SJSA1 (cell line): ENCODE measurements at regions not wholly inside any gene's neighbourhood (a gene's known extent, or its start where the extent isn't known, plus 50 kb on each side); places are given as distances from the start of the nearest gene placed in this dataset.

Source experiments
- DNase-seq, 2 experiments: peaks; one replicate each; pipeline ENCODE4 v3.0.0-alpha.2; 2015 to 2020; ENCODE audit warnings: low spot score in 2 of 2, low read depth in 1 of 2
- H3K27ac ChIP-seq: fragments of 250-450 bp; sonication (Bioruptor Pico); 2 replicates; pipeline ENCODE4 v1.5.1; 2020; ENCODE audit warnings: mild to moderate bottlenecking, moderate library complexity
- H3K27me3 ChIP-seq: fragments of 250-450 bp; sonication (Bioruptor Pico); replicated peaks from 2 replicates; pipeline ENCODE4 v1.5.1; 2020; ENCODE audit warnings: mild to moderate bottlenecking, moderate library complexity
- H3K36me3 ChIP-seq: fragments of 250-450 bp; sonication (Bioruptor Pico); 2 replicates; pipeline ENCODE4 v1.5.1; 2020; ENCODE audit warnings: mild to moderate bottlenecking
- H3K4me1 ChIP-seq: fragments of 250-450 bp; sonication (Bioruptor Pico); replicated peaks from 2 replicates; pipeline ENCODE4 v1.6.1; 2021; ENCODE audit warnings: mild to moderate bottlenecking
- H3K4me3 ChIP-seq: fragments of 250-450 bp; sonication (Bioruptor Pico); 2 replicates; pipeline ENCODE4 v1.5.1; 2020; ENCODE audit warnings: mild to moderate bottlenecking
- H3K9me3 ChIP-seq: fragments of 250-450 bp; sonication (Bioruptor Pico); replicated peaks from 2 replicates; pipeline ENCODE4 v1.5.1; 2020; ENCODE audit warnings: mild to moderate bottlenecking

DNA sequence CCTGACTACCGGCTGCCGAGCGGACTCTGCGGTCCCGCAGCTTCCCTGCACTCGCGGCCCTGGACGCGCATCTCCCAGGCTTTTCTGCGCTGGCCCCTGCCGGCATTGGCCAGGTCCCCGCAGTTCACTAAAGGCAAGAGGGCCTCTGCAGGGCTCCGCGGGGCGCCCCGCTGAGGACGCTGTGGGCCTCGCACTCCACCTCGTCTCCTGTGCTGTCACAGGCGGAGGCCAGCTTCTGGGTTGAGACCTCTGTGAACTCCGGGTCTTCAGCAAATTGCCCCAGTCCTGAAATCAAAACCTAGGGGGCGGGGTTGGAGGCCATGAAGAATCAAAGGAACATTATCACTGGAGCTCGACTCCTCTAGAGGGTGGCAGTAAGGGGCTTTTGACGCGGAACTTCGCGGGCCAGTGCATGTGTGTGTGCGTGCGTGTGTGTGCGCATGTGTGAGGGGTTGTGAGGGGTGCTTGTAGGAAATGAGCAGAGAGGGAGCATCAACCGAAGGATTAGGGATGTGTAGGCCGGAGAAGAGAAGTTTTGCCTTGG lies 68.5 kb upstream of the CAPRIN2 start:
- H3K4me3 ChIP-seq, result no peak overlapping the region
- no peak overlapping the region for H3K27ac ChIP-seq
- H3K4me1 ChIP-seq, result 0 out of 2 replicates have a peak, but pooled peaks cover 3% of the 10 kb centered on the region
- DNase-seq, result no peak
- H3K36me3 ChIP-seq, result no peaks in the 10 kb centered on the region
- no peaks in the 10 kb centered on the region for H3K9me3 ChIP-seq
- no peaks in the 10 kb centered on the region; the same call in 1 of the 2 replicates for H3K27me3 ChIP-seq

DNA sequence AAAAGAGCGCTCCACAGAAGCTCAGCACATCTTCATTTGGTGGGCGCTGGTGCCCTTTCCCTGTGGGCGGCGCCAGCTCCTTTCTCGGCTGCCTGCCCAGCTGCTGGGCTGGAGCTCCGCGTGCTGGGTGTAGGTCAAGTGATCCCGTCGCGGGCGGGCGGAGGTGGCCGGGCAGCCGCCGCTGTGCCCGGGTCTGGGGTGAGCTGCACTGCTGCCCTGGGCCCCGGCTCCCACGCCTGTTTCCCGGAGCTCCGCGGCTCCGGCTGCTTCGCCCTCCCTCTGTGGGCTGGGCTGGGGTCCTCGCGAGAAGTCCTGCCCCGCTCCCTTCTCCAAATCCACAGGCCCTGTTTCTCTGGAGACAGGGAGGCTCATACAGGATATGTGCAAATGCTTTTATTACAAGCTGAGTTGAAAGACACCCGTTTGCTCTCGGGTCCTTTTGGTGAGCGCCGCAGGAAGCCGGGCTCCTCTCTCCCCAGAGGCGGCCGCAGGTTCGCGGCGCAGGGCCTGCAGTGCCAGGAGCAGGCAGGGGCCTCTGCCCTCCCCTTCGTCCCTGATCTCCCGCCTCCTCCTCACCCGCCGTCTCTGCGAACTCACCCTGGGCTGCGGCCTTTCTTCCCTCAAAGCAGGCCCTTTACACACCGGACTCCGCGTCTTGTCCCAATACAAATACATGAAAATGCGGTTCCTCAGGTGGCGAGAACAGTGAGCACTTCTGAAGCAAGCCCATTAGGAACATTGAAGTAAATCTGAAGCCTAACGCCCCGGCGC lies 67.8 kb upstream of the CAPRIN2 start:
- Histone ChIP-seq H3K27me3 (no peaks in the 10 kb centered on the region; the same call in 1 of the 2 replicates), H3K4me3 (no peak overlapping the region), H3K4me1 (0 out of 2 replicates have a peak, but pooled peaks cover 3% of the 10 kb centered on the region), H3K36me3 (no peaks in the 10 kb centered on the region), H3K9me3 (no peaks in the 10 kb centered on the region), H3K27ac (no peak overlapping the region)
- DNase-seq, result peak; percentile 40 to 52

DNA sequence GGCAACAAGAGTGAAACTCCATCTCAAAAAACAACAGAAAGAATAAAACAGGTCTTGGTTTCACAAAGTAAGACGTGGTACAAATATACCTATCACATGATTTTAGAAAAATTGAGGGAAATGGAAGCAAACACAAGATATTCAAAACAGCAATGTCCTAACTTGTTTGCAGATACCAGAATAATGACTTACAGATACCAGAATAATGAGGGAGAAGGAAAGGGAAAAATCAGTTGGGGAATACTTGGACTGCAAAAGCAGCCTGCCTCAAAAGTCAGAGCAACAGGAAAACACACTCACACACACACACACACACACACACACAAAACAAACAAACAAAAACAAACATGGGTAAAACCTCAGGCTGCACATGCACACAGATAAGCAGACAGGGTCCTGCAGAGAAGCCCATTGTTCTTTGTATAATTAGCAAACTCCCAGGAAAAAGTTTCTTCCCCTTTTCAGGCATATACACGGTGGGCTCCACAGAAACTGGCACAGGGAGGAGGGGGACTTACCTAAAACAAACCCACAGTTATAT lies 65.7 kb upstream of the CAPRIN2 start:
- 0 out of 2 replicates have a peak, but pooled peaks cover 3% of the 10 kb centered on the region for H3K4me1 ChIP-seq
- peak in 1 of 2 experiments; percentile 11 for DNase-seq
- H3K27ac ChIP-seq, result no peak overlapping the region
- H3K9me3 ChIP-seq, result no peaks in the 10 kb centered on the region
- no peaks in the 10 kb centered on the region; the same call in 1 of the 2 replicates for H3K27me3 ChIP-seq
- H3K36me3 ChIP-seq, result no peaks in the 10 kb centered on the region
- no peak overlapping the region for H3K4me3 ChIP-seq

DNA sequence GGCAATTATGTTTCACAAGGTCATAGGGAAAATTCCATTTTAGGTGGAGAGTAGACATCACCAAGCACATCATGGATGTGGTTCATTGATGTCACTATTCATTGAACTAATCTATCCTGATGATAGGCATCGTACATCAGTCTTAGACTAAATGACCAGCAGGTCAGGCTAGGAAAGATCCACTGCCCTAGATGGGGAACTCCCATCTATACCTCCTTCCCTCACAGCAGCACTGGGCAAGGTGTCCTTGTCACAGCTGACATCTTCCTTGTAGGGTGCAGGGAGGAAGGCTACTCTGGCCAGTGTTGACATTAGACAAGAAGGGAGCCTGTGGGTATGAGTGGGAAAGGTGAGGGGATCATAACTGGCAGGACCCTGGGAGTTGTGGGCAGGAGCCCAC lies 63.8 kb upstream of the CAPRIN2 start:
- Histone ChIP-seq H3K4me1 (0 out of 2 replicates have a peak, but pooled peaks cover 3% of the 10 kb centered on the region), H3K27ac (no peak overlapping the region), H3K36me3 (no peaks in the 10 kb centered on the region), H3K27me3 (no peaks in the 10 kb centered on the region; the same call in 1 of the 2 replicates), H3K4me3 (no peak overlapping the region), H3K9me3 (no peaks in the 10 kb centered on the region)
- no peak for DNase-seq

DNA sequence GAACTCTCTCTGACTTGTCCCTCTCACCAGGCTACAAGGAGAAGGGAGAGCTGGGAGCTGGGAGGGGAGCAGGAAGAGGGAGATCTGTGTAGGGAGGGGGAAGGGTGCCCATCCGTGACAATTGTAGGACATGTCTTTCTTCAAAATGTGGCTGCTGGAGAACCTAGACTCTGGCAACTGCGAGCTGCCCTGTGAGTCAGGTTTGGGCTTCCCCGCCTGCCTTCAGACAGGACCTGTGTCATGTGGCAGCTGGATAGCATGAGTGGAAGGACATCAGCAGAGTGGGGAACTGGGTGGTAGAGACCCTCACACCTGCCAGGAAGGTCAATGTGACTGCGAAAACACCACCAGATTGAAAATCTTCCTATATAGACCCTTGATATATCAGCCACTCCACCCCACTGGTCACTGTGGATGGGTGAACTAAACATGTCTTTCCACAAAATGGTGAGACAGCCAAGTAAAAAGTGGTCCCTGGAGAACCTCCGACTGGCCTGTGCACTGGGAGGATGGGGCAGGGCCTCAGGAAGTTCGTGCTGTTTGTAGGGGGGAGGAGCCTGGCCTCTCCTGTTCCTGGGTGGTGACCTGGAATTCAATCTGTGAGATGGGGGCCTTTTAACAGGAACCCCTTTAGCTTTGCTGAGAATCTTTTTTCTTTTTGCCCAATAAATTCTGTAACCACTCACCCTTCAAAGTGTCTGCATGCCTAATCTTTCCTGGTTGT lies 62.2 kb upstream of the CAPRIN2 start:
- Histone ChIP-seq H3K9me3 (no peaks in the 10 kb centered on the region), H3K4me3 (no peak overlapping the region), H3K27me3 (no peaks in the 10 kb centered on the region; the same call in 1 of the 2 replicates), H3K4me1 (0 out of 2 replicates have a peak, but pooled peaks cover 3% of the 10 kb centered on the region), H3K36me3 (no peaks in the 10 kb centered on the region), H3K27ac (no peak overlapping the region)
- no peak for DNase-seq

DNA sequence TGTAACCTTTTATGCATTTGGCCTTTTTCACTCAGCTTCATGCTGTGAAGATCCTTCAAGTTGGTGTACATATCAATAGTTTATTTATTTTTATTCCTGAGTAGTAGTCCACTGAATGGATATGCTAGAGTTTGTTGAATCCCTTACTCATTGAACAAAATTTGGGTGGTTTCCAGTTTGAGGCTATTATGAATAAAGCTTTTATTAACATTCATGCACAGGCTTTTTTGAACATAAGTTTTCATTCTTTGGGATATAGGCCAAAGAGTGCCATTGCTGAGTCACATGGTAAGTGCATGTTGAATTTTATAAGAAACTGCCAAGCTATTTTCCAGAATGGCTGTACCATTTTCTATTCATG lies 59.5 kb upstream of the CAPRIN2 start:
- no peaks in the 10 kb centered on the region for H3K27me3 ChIP-seq
- H3K4me3 ChIP-seq, result no peak overlapping the region
- H3K9me3 ChIP-seq, result no peaks in the 10 kb centered on the region
- H3K36me3 ChIP-seq, result no peaks in the 10 kb centered on the region
- no peaks in the 10 kb centered on the region for H3K4me1 ChIP-seq
- no peak for DNase-seq
- H3K27ac ChIP-seq, result no peak overlapping the region

DNA sequence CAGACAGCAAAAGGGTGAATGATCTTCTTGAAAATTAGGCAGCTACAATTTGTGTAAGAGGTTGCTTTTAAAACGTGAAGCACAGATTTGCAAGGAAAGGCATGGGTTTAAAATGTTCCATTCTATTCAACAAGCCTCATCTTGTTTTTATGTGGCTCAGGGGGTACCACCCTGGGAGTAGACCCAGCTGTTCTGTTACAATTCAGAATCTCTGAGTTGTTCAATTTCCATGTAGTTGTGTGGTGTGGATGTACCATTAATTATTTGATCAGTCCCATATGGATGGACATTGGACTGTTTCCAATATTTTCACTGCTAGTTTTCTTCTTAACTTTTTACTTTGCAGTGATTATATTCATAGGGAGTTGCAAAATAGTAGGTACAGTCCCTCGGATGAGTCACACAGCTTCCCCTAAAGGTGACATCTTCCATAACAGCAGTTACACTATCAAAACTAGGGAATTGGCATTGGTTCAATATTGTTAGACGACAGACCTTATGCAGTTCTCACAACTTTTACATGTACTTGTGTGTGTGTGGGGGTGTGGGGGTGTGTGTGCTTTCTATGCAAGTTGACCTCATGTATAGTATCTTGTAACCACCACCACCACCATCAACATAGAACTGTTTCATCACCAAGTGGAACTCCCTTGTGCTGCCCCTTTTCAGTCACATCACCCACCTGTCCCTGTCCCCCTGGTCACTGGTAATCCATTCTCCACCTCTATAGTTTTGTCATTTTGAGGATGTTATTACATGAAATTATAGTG lies 59.0 kb upstream of the CAPRIN2 start:
- no peak for DNase-seq
- Histone ChIP-seq H3K27me3 (no peaks in the 10 kb centered on the region), H3K9me3 (no peaks in the 10 kb centered on the region), H3K27ac (no peak overlapping the region), H3K4me3 (no peak overlapping the region), H3K36me3 (no peaks in the 10 kb centered on the region), H3K4me1 (no peaks in the 10 kb centered on the region)

DNA sequence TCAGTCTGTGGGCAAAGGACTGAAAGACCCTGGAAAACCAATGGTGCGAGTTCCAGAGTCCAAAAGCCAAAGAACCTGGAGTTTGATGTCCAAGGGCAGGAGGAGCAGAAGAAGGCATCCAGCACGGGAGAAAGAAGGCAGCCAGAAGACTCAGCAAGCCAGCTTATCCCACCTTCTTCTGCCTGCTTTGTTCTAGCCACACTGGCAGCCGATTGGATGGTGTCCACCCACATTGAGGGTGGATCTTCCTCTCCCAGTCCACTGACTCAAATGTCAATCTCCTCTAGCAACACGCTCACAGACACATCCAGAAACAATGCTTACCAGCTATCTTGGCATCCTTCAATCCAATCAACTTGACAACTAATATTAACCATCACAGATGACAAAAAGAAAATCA lies 57.2 kb upstream of the CAPRIN2 start:
- no peaks in the 10 kb centered on the region for H3K36me3 ChIP-seq
- no peak overlapping the region for H3K4me3 ChIP-seq
- H3K9me3 ChIP-seq, result no peaks in the 10 kb centered on the region
- H3K4me1 ChIP-seq, result no peaks in the 10 kb centered on the region
- no peak for DNase-seq
- H3K27me3 ChIP-seq, result no peaks in the 10 kb centered on the region
- no peak overlapping the region for H3K27ac ChIP-seq

DNA sequence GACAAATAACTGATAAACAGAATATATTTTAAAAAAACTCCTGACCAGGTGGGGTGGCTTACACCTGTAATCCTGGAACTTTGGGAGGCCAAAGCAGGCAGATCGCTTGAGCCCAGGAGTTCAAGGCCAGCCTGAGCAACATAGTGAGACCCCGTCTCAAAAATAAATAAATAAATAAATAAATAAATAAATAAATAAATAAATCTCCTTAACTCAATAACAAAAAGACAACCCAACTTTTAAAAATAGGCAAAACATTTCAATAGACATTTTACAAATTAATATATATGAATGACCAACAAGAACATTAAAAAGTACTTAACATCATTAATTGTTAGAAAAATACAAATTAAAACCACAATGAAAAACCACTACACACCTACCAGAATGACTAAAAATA lies 56.2 kb upstream of the CAPRIN2 start:
- no peak overlapping the region for H3K27ac ChIP-seq
- no peaks in the 10 kb centered on the region for H3K9me3 ChIP-seq
- H3K36me3 ChIP-seq, result no peaks in the 10 kb centered on the region
- no peaks in the 10 kb centered on the region for H3K4me1 ChIP-seq
- H3K27me3 ChIP-seq, result no peaks in the 10 kb centered on the region
- no peak for DNase-seq
- H3K4me3 ChIP-seq, result no peak overlapping the region

DNA sequence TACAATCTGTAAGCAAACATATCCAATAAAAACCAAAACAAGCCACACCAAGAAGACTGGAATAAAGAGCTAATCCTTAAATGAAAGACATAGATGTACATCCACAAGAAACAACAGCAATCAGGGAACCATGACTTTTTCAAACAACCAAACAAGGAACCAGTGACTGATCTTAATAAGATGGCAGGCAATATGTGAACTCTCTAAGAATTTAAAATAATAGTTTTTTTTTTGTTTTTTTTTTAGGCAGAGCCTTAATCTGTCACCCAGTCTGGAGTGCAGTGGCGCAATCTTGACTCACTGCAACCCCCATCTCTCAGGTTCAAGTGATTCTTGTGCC lies 52.9 kb upstream of the CAPRIN2 start:
- no peaks in the 10 kb centered on the region for H3K9me3 ChIP-seq
- H3K27ac ChIP-seq, result no peak overlapping the region
- H3K4me1 ChIP-seq, result no peaks in the 10 kb centered on the region
- H3K27me3 ChIP-seq, result no peaks in the 10 kb centered on the region
- H3K36me3 ChIP-seq, result peaks cover 15% of the 10 kb centered on the region
- DNase-seq, result no peak
- H3K4me3 ChIP-seq, result no peak overlapping the region

DNA sequence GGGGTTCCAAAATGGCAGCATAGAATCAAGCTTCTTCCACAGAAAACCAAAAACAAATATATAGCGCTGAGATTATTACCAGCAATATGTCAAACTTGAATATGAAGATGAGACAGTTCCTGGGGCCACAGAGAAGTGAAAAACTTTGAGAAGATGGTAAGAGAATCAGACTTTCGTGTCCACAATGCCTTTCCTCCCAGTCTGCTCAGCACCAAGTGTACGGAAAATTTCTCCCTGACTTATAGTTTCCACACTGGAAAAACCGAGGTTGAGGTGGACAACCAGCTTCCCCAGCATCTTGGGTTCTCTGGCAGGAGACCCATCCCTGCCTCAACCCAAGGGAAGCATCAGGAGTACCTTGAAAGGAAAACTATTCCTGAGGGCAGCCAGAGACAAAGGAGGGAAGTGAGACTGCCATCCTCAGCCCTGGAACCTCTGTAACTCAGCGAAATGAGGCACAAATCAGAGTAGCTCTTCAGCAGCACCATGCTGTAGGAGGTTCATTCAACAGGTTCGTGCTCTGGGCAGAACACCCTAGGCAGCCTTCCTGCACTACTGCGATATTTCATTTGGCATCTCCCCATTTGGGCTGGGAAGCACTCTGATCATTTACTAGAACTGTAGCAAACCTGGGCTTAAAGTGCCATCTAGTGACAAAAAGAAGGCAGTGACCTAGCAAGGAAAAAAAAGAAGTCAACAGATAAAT lies 52.4 kb upstream of the CAPRIN2 start:
- peaks cover 16% of the 10 kb centered on the region for H3K36me3 ChIP-seq
- no peaks in the 10 kb centered on the region for H3K4me1 ChIP-seq
- no peak overlapping the region for H3K4me3 ChIP-seq
- DNase-seq, result peak in 1 of 2 experiments; percentile 48
- H3K9me3 ChIP-seq, result no peaks in the 10 kb centered on the region
- no peak overlapping the region for H3K27ac ChIP-seq
- H3K27me3 ChIP-seq, result no peaks in the 10 kb centered on the region

DNA sequence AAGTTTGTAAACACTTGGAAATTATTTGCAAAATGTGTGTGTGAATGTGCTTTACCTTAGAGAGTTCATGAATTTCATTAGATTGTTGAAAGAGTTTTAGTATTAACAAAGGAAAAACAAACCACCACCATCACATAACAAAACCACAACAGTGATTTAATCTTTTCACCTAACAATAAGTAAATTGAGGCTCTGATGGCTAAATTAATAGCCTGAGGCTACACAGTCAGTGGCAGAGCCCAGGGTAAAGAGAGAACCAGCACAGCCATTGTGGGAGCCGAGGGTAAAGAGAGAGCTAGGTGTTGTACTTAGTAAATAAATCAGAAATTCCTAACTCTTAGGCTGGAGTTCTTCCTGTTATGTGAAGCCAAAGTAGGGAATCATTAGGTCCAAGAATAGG lies 51.2 kb upstream of the CAPRIN2 start:
- H3K9me3 ChIP-seq, result no peaks in the 10 kb centered on the region
- peaks cover 23% of the 10 kb centered on the region for H3K36me3 ChIP-seq
- no peak for DNase-seq
- H3K4me1 ChIP-seq, result no peaks in the 10 kb centered on the region
- H3K27ac ChIP-seq, result no peak overlapping the region
- no peaks in the 10 kb centered on the region for H3K27me3 ChIP-seq
- H3K4me3 ChIP-seq, result no peak overlapping the region
